ENCODE measurements at regions not wholly inside any gene's neighbourhood (a gene's known extent, or its start where the extent isn't known, plus 50 kb on each side); places are given as distances from the start of the nearest gene placed in this dataset.
"Not testable (repeated sequence)": the region's sequence is repeated elsewhere in the genome, so short reads cannot be mapped to it uniquely, and the experiment has no call there.

DNA sequence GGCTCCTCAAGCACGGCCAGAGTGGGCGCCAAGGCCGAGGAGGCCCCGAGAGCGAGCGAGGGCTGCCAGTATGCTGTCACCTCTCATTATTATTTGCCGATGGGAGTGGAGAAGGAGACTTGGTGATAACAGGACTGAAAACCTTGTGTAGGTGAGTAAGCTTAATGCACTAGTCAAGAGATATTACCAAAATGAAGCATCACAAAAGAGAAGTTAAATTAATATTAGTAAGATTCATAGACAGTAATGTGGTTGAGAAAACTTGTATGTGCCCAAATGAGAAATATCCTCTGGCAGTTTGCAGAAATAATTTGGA is 204.5 kb upstream of the SLITRK1 start:
- H3K4me3 ChIP-seq (ENCODE audit: low read depth, low read length), result no peak overlapping the region

GRCh38 chr13:84086098-84086846 is 204.0 kb upstream of the SLITRK1 start:
- H3K4me3 ChIP-seq (ENCODE audit: low read depth, low read length), result not testable (repeated sequence)

More for the DNA sequence above, 204.5 kb upstream of the SLITRK1 start:
- no peak for TF ChIP-seq CTCF (IDR thresholded peaks at IDR 0.05; ENCODE audit: low read depth, low read length)

GRCh38 chr13:84082462-84082861 is 200.2 kb upstream of the SLITRK1 start:
- no peak overlapping the region for H3K4me3 ChIP-seq (ENCODE audit: low read depth, low read length)
- TF ChIP-seq CTCF (IDR thresholded peaks at IDR 0.05; ENCODE audit: low read depth, low read length), result no peak

GRCh38 chr13:84080748-84081530 is 198.7 kb upstream of the SLITRK1 start:
- H3K4me3 ChIP-seq (ENCODE audit: low read depth, low read length), result no peak overlapping the region
- TF ChIP-seq CTCF (IDR thresholded peaks at IDR 0.05; ENCODE audit: low read depth, low read length), result no peak

- TF ChIP-seq CTCF (IDR thresholded peaks at IDR 0.05; ENCODE audit: low read depth, low read length), result no peak
- no peak overlapping the region for H3K4me3 ChIP-seq (ENCODE audit: low read depth, low read length)
Observed at GRCh38 chr13:84077271-84077670, 195.0 kb upstream of the SLITRK1 start.

DNA sequence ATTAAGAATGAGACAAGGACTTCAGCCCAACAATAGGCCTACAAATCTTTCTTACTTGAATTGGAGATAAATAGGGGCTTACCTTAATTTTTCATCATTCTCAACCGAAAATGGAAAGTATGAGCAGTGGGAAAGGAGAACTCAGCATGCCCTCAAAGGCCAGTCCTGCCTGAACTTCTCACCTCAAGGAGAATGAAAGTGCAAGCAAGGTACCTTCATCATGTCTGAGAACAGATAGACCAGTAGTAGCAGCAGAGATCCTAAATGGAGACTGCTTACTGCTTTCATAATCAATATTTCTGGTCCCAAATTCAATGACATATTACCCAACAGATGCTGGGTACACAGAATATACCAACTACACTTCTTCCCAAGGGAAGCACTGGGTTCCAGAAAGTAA is 194.0 kb upstream of the SLITRK1 start:
- TF ChIP-seq CTCF (IDR thresholded peaks at IDR 0.05; ENCODE audit: low read depth, low read length), result no peak
- no peak overlapping the region for H3K4me3 ChIP-seq (ENCODE audit: low read depth, low read length)

- H3K4me3 ChIP-seq (ENCODE audit: low read depth, low read length), result no peak overlapping the region
- TF ChIP-seq CTCF (IDR thresholded peaks at IDR 0.05; ENCODE audit: low read depth, low read length), result no peak
Observed at GRCh38 chr13:84050536-84050935, 168.3 kb upstream of the SLITRK1 start.
